Fibroblast of the conjunctiva (primary cell): ENCODE measurements at regions not wholly inside any gene's neighbourhood (a gene's known extent, or its start where the extent isn't known, plus 50 kb on each side); places are given as distances from the start of the nearest gene placed in this dataset.
"Not testable (repeated sequence)": the region's sequence is repeated elsewhere in the genome, so short reads cannot be mapped to it uniquely, and the experiment has no call there.

Experiments used
- DNase-seq: peaks from one replicate; pipeline ENCODE4 v3.0.0-alpha.2; 2010; ENCODE audit warnings: low read depth

DNA sequence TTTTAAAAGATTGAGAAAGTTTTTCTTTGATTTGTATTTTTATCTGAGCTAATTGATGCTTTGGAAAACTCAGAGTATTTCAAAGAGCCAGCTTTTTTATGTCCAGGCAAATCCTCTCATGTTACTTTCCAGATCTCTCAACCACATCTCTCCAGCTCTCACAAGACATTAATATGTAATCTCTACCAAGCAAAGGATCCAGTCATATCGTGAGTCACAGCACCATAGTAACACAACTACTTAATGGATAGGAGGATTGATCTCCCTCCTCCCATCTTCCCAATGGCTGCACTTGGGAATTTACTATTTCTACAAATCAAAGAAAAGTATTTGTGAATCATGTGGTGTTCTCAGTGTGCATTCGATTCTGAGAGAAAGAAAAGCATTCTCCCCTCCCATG is 63.3 kb downstream of the POU4F1 start:
- no peak for DNase-seq

DNA sequence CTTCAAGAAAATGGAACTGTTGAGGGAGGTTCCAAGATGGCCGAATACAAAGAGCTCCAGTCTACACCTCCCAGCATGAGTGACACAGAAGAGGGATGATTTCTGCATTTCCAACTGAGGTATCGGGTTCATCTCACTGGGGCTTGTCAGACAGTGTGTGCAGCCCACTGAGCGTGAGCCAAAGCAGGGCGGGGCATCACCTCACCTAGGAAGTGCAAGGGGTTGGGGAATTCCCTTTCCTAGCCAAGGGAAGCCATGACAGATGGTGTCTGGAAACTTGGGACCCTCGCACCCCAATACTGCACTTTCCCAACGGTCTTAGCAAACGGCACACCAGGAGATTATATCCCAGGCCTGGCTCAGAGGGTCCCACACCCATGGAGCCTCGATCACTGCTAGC is 77.3 kb downstream of the POU4F1 start:
- DNase-seq, result not testable (repeated sequence)

DNA sequence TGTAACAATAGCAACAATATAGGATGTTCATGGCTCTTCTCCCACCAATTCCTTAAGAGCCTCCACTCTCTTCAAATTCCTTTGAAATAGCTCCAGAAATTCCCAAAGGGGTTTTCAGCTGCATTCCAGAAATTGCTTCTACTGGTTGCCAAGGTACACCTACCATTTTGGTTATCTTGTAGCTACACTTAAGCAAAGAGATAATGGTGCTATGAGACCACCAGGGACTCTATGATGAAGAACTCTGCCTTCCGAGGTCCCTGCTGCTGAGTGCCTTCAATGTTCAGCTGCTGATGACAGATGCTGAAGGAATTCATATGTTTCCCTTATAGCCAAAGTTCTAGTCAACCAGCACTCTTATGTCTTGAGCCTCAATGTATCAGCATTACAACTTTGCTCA is 78.4 kb downstream of the POU4F1 start:
- DNase-seq, result no peak

DNA sequence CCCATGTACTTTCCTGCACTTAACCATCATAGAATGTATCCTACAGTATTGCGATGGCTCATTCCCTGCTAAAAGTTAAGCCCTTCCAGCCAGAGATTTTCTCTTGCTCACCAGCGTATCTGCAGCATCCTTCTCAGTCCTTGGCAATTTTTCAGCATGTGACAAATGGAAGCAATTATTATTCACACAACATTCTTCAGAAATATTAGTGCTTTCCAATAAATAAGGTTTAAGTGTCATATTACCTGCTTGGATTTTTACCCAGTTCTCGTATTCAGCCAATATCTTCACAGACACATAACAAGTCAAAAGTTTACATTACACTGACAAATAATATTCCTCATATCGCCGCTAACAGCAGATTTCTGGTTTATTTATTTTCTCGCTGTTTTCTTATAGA is 82.3 kb downstream of the POU4F1 start:
- no peak for DNase-seq

DNA sequence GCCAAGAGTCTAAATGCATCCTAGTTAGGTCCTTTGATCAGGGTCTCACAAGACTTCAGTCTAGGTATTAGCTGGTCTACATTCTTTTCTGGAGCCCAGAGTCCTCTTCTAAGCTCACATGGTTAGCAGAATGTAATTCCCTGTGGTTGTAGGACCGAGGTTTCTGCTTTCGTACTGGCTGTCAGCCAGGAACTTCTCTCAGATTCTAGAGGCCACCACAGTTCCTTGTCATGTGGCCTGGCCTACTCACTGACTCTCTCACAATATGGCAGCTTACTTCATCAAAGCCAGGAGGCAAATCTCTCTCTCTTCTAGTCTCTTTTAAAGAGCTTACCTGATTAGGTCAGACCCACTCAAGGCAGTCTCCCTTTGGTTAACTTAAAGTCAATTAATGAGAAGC is 82.9 kb downstream of the POU4F1 start:
- no peak for DNase-seq

DNA sequence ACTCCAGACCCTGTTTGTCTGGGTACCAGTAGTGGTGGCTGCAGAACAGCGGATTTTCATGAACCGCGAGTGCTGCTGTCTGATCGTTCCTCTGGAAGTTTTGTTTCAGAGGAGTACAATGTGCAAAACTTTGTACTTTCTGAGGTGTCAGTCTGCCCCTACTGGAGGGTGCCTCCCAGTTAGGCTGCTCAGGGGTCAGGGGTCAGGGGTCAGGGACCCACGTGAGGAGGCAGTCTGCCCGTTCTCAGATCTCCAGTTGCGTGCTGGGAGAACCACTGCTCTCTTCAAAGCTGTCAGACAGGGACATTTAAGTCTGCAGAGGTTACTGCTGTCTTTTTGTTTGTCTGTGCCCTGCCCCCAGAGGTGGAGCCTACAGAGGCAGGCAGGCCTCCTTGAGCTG is 84.9 kb downstream of the POU4F1 start:
- not testable (repeated sequence) for DNase-seq

DNA sequence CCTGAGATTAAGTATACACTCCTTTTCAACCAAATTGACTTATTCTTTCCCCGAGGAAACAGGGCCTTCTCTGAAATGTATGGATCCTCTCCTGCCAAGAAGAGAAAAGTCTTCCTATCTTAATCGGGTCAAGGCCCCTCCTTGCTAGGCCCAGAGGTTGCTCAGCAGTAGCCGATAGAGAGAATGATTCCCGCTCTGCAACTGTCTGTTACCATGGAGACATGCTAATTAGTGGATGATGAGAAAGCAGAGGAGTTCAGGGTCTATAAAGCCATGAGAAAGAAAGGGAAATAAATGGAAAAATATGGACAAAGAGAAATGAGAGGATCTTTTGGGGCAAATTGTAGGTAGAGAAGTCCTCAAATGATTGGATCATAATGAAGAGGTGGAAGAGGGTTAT is 103.5 kb downstream of the POU4F1 start:
- DNase-seq, result no peak

DNA sequence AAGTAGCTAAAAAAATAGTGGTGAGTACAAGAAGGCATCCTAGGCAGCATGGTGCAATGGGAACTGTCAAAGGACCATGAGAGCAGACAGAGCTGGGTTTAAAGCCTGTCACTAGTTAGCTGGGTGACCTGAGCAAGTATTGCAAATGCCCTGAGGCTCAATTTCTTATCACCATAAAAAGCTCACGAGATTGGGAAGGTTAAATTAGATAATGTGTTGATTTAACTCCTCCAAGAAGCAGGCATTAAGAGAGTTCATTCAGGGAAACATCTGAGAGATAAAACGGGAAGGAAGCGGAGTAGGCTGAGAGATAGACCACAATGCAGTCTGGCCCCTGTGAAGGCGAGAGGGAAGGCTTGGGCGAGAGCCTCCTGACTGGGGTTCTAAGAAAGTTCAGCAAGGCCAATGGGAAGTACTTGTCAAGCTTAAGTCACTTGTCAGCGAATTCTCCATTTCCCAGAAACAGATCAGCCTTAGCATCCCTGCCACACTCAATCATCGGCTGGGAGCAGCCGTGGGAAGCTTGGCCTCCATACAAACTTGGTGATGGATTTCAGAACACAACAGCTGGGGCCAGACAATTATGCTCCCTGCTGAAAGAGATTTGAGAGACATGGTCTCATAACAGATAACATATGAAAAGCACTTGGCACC is 105.5 kb downstream of the POU4F1 start:
- no peak for DNase-seq

DNA sequence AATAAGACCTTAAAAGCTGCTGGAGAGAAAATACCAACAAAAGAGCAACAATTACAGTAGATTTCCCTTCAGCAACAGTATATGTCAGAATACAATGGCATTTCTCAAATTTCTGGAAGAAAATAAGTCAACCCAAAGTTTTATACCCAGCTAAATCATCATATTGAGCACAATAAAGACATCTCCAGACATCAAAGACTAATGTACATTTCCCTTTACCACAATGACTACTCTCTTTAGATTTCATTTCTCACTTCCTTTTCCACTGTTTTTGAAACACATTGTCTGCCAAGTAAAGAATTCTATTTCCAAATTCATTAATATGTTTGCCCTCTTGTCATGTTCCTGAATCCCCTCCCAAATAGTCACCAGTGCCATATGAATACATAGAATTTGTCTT is 111.4 kb downstream of the POU4F1 start:
- no peak for DNase-seq

DNA sequence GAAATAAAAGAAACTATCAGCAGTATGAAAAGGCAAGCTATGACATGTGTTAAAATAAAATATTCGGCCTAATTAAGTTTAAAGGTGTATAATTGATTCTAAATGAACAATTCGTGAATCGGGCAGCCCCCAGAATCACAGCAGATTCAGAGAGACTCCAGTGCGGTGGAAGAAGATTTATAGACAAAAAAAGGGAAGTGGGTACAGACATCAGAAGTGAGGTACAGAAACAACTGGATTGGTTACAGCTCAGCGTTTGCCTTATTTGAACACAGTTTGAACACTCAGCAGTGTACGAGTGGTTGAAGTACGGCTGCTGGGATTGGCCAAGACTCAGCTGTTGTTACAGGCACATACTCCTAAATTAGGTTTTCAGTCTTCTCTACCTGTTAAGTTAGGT is 113.1 kb downstream of the POU4F1 start:
- DNase-seq, result not testable (repeated sequence)

DNA sequence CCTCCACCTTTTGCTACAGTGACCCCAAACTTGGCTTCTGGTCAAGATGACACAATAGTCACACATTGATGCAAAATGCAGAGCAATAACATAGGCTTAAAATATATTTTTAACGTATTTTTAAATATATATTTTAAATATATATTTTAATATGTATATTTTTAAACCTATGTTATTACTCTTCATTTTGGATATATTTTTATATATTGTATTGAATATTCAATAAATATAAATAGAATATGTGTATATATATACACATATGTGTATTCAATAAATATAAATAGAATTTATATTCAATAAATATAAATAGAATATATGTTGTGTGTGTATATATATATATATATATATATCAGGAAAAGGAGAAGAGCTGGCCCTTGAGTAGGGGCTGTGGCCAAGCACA is 115.6 kb downstream of the POU4F1 start:
- DNase-seq, result no peak

DNA sequence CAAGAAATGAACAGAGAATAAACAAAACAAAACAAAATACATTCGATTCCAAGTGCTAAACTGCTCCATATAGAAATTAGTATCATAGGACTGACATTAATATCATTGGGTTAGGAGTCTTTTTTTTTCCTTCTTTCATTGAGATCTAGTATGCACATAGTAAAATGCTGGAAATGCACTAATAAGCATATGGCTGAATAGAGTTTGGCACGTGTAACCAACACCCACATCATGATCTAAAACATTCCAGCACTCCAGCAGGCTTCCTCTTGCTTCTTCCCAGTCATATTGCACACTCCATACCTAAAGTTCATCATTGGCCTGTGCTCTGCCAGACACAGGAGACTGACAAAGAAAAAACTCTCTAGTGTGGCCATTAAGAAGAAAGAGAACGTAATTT is 117.5 kb downstream of the POU4F1 start:
- no peak for DNase-seq

DNA sequence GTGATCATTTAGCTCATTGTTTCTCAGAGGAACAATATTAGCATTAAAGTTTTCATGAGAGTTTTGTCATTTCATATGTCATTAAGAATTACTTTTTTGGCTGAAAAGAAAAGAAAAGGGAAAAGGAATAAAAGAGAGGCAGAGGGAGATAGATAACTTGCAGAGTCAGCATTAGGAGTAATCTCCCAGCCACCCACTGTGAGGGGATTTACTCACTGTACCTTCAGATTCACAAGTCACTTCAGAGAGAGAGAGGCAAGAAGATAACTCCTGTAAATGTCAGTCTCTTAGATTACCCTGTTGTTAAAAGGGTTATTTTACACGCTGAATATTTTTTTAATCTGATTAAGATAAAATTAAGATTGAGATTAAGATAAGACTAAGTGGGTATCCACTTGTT is 125.2 kb downstream of the POU4F1 start:
- no peak for DNase-seq

DNA sequence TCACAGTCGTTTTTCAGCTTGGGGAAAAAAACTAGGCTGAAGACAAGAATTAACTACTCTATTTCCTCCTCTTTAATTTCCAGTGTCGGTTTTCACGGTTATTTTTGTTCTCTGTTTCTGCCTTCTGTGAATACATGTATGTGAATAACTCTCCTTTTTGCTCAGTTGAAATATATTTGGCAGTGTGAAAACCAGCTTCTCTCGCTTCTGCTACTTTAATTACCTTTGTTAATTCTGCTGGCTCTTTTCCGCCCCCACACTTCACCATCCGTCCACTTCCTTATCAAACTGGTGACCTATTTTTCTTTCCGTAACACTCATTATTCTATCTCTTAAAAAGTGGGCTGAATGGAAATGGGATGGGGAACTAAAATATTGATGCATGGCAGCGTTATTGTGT is 126.4 kb downstream of the POU4F1 start:
- no peak for DNase-seq

DNA sequence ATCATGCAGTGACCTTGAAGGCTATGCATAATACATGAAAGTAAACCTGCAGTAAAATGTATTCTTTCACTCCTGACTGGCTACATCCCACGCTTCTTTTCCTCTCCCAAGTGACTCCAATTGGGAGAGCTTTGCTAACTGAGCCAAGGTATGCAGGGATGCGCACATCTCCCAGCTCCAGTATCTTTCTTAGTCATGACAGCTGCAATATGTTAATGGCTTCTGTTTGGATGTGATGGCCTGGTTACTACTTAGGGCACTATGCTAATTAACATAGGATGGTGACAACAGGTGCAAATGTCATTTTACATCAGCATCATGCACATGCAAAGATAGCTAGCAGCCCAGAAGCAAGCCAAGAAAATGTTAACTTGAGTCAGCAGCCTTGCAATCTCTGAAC is 134.7 kb downstream of the POU4F1 start:
- DNase-seq, result no peak

DNA sequence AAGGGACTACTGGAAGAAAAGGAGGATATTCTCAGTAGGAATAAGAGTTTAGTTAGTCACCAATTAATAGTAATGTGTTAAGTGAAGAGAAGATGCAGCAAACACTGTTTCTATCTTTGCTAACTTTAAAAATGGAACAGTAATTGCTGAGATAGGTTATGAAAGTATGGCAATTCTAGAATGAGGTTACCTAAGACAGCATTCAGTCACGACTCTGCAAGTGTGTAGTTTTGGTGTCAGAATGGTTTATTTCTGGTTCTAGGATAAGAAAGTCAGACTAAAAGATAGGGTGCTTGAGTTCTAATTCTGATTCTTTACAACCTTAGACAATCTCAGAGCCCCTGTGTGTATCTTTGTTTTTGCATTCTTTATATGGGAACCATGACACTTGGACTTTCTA is 138.1 kb downstream of the POU4F1 start:
- DNase-seq, result no peak

DNA sequence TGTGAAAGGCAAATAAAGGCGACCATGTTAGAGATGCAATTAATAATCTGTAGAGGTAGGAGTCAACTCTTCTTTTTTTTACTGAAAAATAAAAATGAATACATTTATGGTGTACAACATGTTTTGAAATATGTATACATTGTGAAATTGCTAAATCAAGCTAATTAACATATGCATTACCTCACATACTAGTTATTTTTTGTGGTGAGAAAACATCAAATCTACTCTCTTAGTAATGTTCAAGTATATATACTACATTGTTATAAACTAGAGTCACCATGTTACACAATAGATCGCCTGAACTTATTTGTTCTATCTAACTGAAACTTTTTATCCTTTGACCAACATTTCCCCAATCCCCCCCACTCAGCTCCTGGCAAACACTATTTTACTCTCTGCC is 143.2 kb downstream of the POU4F1 start:
- no peak for DNase-seq

DNA sequence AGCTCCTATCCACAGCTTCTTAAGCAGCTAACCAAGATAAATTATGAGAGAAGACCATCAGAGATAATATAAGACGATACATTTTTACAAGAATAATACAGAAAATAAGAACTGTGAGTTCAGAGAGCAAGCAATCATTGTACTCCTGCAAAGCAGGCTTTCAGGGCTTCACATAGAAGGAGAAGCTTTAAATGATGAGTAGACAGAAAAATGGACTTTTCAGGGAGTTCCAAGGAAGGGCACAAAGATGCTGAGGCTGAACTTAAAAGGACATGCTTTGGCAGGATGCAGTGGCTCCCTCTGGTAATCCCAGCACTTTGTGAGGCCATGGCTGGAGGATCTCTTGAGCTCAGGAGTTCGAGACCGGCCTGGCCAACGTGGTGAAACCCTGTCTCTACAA is 159.5 kb downstream of the POU4F1 start:
- DNase-seq, result no peak

DNA sequence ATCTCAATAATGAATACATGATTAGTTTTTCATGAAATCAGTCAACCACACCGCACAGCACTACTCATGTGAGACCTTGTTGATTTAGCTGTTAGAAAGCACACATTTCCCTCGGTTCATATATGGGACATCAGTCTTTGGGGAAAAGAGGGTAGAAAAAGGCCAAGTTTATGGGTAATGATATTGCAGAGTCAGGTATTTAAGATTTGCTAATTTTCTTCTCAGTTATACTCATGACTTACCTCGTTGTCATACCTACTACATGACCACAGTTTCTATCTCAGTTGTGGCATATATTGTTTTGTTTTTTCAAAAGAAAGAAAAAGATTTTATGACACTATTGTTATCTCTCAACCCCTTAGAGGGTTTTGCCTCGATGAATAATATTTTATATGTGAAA is 165.6 kb downstream of the POU4F1 start:
- DNase-seq, result no peak

DNA sequence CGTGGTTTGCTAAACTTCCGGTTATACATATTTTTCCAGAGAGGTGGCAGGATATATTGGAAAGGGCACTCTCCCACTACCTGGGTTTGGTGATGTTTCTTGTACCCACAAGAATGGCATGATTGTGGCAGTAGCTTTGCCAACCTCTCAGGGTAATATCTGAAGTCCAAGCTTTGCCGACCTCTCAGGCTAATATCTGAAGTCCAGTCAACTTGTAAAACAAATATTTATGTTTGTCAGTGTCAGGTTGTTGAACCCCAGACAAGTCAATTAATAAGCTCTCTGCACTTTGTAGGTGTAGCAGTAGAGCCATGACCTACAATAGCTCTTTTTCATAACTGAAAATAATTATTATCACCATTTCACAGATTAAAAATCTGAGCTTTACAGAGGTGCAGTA is 167.0 kb downstream of the POU4F1 start:
- no peak for DNase-seq

DNA sequence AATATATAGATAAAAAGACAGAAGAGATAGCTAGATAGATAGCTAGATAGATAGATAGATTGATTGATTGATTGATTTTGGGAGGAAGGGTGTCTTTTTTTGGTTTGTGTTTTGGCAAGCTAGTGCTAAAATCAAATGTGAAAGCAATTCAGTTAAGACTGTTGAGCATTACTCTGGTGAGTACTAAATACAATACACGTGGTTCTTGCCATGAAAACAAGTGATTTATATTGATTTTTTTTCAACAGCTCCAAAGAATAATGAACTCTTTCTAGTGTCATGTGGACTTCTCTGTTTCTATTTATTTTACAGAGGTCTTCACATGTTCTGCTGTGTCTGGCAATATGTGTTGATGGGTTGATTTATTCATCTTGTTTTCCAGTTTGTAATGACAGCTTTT is 172.0 kb downstream of the POU4F1 start:
- no peak for DNase-seq

DNA sequence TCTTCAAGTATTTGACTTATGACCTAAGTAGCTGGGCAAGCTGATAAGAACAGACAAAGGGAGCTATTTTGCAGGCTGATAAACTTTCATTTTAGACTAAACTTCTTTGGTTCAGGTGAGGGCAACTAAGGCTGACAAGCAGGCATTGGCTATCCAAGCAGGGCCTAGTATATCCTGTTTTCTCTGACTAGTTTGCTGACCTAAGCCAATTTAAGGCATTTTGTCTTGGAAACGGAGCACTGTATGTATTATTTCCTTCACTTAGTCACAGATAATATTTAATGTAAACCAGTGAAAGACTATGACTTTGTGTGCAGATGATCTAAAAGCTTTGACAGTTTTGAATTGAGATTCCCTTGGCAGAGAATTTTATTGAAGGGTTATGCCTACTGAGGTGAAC is 172.5 kb downstream of the POU4F1 start:
- no peak for DNase-seq

DNA sequence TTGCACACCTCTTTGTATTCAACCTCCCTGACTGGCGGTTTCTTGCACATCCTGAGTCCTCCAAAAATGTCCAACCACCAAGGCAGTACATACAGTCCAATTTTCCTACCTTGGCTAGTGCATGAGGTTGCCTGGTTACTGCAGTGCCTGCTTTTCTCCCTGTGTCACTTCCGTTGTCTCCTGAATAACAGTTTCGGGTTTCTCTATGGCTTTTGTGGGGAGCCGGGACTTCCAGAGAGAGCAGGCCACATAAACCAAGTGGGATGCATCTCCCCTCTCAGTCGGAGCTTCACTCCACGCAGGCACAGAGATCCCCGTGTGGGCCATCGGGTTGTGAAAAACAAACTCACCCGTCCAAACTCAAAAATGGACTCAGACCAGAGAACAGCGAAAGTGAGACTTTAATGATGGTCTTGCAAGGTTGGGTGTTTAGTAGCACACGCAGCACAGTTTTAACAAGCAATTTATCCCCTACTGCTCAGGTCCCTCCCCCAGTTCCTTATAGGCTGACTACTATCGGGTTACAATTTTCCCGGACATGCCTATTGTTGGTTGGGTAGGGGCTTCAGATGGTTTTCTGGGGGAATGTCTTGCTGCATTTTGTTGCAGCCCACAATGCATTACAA is 173.1 kb downstream of the POU4F1 start:
- DNase-seq, result no peak

DNA sequence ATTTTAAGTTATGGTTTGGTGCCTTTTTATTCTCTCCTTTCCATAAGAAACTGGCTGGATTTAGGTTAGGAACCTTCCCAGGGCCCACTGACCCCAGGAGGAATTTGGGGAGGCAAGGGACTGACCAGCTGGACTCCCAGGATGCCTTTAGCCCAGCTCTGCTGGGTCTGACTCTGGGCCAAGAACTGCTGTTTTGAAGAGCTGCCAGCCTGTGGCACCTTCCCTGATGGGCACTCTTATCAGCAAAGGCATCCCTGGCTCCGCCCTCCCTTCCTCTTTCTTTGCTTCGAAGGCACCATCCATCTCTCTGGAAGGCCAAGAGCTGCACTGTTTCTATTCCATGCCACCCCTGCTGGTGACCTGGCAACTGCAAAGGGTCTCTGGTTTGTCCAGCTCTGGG is 174.7 kb downstream of the POU4F1 start:
- no peak for DNase-seq
